ENCODE measurements at regions not wholly inside any gene's neighbourhood (a gene's known extent, or its start where the extent isn't known, plus 50 kb on each side); places are given as distances from the start of the nearest gene placed in this dataset.

DNA sequence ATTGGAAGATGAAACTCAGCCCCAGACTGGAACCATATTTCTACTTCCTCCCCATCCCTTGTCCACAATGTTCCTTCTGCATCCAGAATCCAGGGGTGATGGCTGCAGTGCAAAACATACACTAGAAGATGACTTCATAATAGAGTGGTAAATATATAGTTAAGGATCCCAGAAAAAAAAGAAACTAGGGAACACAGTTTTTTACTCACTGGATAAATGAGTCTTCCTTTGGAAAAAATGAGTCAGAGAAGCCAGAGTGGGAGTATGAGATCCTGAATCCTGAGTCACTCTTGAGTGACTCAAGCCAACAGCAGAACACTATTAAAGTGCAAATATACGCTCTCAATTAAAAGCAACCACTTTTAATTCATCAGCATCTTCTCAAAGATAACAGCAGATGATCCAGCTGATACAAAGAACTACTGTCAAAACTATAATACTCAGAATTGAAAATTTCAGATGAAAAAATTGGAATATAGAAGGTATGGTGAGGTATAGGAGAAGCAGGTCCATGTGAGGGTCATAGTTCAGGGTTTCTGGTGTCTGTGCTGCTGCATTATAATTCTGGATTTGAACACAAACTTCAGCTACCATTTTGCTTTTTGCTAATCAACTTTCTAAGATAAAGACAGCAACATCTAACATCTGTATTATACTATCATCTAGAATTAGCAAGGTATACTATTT, 987.2 kb upstream of the CDH2 start:
- H3K9me3 ChIP-seq (ENCODE audit: low read length): no peaks in the 10 kb centered on the region
- H2AFZ ChIP-seq (ENCODE audit: low read length): no peak overlapping the region
- no peaks in the 10 kb centered on the region for H3K27me3 ChIP-seq (ENCODE audit: control insufficient read depth in 1 of 2, insufficient read depth in 2 of 2, low read length in 2 of 2)
- POLR2A ChIA-PET: no interaction called here
- no peaks in the 10 kb centered on the region for H3K36me3 ChIP-seq (replicated peaks in 1 of 2; ENCODE audit: control insufficient read depth in 1 of 2, insufficient read depth in 2 of 2, low read length in 2 of 2)
- no peak overlapping the region for H3K4me2 ChIP-seq (ENCODE audit: low read depth, low read length)
- H3K27ac ChIP-seq (ENCODE audit: extremely low read length, insufficient read depth, low read length): no peak overlapping the region
- no peak overlapping the region for H3K9ac ChIP-seq (ENCODE audit: insufficient read depth, low read depth, low read length)
- FAIRE-seq (no peak), DNase-seq (ENCODE audit: low spot score) (peak; percentile 3), ATAC-seq (no peak)
- BruUV-seq (replicated peaks): no TSS peak
- no peaks in the 10 kb centered on the region for H3K4me1 ChIP-seq (ENCODE audit: insufficient read depth, low read length)
- CTCF ChIA-PET (ENCODE audit: low intra/inter-chr PET ratio, low total read pairs): no interaction called here
- H3K4me3 ChIP-seq (replicated peaks in 1 of 3; ENCODE audit: insufficient read depth in 1 of 3, low read depth in 2 of 3, low read length in 3 of 3): no peak overlapping the region
- H4K20me1 ChIP-seq (ENCODE audit: insufficient read depth, low read length): no peaks in the 10 kb centered on the region
- TF ChIP-seq, protein P1, sequence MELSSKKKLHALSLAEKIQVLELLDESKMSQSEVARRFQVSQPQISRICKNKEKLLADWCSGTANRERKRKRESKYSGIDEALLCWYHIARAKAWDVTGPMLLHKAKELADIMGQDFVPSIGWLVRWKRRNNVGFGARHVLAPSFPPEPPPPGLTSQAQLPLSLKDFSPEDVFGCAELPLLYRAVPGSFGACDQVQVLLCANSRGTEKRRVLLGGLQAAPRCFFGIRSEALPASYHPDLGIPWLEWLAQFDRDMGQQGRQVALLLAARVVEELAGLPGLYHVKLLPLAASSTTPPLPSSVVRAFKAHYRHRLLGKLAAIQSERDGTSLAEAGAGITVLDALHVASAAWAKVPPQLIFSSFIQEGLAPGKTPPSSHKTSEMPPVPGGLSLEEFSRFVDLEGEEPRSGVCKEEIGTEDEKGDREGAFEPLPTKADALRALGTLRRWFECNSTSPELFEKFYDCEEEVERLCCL (CRISPR knock-in tag; IDR thresholded peaks at IDR 0.05; ENCODE audit: borderline replicate concordance): no peak
- TF ChIP-seq MAZ (IDR thresholded peaks at IDR 0.05; ENCODE audit: borderline replicate concordance, low read depth, low read length) (no peak), MAZ (CRISPR knock-in tag; IDR thresholded peaks at IDR 0.05; ENCODE audit: low read depth) (no peak), FOSL2 (CRISPR knock-in tag; IDR thresholded peaks at IDR 0.05) (no peak), ASH2L (IDR thresholded peaks at IDR 0.05; ENCODE audit: insufficient read length, low read depth, low read length) (no peak), ZNF207 (IDR thresholded peaks at IDR 0.05; ENCODE audit: borderline replicate concordance) (no peak), ATM (IDR thresholded peaks at IDR 0.05; ENCODE audit: borderline replicate concordance) (no peak), ZFYVE20 (CRISPR knock-in tag; IDR thresholded peaks at IDR 0.05; ENCODE audit: borderline replicate concordance, low read depth) (no peak), SP5 (CRISPR knock-in tag; IDR thresholded peaks at IDR 0.05; ENCODE audit: borderline replicate concordance, low read depth) (no peak), ZNF737 (CRISPR knock-in tag; IDR thresholded peaks at IDR 0.05; ENCODE audit: borderline replicate concordance) (no peak), ZNF3 (CRISPR knock-in tag; IDR thresholded peaks at IDR 0.05) (no peak), SP1 (IDR thresholded peaks at IDR 0.05) (no peak), SP1 (CRISPR knock-in tag; IDR thresholded peaks at IDR 0.05) (no peak), POLR2G (IDR thresholded peaks at IDR 0.05; ENCODE audit: low read depth, low read length) (no peak), ATF3 (CRISPR knock-in tag; IDR thresholded peaks at IDR 0.05) (no peak), ZMAT3 (CRISPR knock-in tag; conservative IDR thresholded peaks at IDR 0.05) (no peak), DR1 (CRISPR knock-in tag; IDR thresholded peaks at IDR 0.05) (no peak), ZNF747 (CRISPR knock-in tag; IDR thresholded peaks at IDR 0.05; ENCODE audit: borderline replicate concordance) (no peak), CHD4 (IDR thresholded peaks at IDR 0.05; ENCODE audit: borderline replicate concordance, low read length) (no peak), SIX1 (CRISPR knock-in tag; IDR thresholded peaks at IDR 0.05; ENCODE audit: borderline replicate concordance) (no peak)
- TF ChIP-seq, protein P2, sequence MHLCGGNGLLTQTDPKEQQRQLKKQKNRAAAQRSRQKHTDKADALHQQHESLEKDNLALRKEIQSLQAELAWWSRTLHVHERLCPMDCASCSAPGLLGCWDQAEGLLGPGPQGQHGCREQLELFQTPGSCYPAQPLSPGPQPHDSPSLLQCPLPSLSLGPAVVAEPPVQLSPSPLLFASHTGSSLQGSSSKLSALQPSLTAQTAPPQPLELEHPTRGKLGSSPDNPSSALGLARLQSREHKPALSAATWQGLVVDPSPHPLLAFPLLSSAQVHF (CRISPR knock-in tag; IDR thresholded peaks at IDR 0.05): no peak
- TF ChIP-seq, protein P3, sequence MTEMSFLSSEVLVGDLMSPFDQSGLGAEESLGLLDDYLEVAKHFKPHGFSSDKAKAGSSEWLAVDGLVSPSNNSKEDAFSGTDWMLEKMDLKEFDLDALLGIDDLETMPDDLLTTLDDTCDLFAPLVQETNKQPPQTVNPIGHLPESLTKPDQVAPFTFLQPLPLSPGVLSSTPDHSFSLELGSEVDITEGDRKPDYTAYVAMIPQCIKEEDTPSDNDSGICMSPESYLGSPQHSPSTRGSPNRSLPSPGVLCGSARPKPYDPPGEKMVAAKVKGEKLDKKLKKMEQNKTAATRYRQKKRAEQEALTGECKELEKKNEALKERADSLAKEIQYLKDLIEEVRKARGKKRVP (CRISPR knock-in tag; IDR thresholded peaks at IDR 0.05): no peak
- H3K79me2 ChIP-seq (ENCODE audit: insufficient read depth, low read length): no peaks in the 10 kb centered on the region
- in situ Hi-C loops (cut with HindIII; ENCODE audit: extremely low pct_ligation_motif_present, low pct_unique_long_range_greater_than_20kb) (no loop called here), intact Hi-C loops (cut with micrococcal nuclease; ENCODE audit: unreplicated experiment) (no loop called here)
- 17% methylated on average over 1 of the region's 1 CpG for WGBS (ENCODE audit: low lambda C conversion rate)
